ENCODE measurements at regions not wholly inside any gene's neighbourhood (a gene's known extent, or its start where the extent isn't known, plus 50 kb on each side); places are given as distances from the start of the nearest gene placed in this dataset.

DNA sequence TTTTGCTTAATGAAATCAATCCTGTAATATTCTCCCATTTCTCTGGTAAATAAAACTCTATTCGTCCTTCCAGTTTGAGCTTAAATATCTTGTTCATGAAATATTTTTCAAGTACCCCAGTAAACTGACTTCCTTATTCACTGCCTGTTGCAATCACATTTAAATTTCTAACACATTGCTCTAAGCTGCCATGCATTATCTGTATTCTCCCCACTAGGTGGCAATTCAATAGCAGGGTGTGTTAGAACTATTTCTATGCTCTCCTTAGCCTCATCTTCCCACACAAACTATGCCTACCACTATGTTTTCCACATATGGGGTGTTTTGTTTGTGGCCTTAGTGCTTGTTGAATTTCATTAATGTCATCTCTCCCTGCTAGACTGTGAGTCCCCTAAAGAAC, 377.1 kb upstream of the HS3ST1 start:
- Histone ChIP-seq H3K4me3 (no peak overlapping the region), H3K4me1 (no peaks in the 10 kb centered on the region), H3K36me3 (no peaks in the 10 kb centered on the region), H3K27ac (no peak overlapping the region), H3K9me3 (no peaks in the 10 kb centered on the region), H3K27me3 (no peaks in the 10 kb centered on the region)
- DNase-seq (ENCODE audit: low spot score in 2 of 2) = no peak
- TF ChIP-seq, protein P1, sequence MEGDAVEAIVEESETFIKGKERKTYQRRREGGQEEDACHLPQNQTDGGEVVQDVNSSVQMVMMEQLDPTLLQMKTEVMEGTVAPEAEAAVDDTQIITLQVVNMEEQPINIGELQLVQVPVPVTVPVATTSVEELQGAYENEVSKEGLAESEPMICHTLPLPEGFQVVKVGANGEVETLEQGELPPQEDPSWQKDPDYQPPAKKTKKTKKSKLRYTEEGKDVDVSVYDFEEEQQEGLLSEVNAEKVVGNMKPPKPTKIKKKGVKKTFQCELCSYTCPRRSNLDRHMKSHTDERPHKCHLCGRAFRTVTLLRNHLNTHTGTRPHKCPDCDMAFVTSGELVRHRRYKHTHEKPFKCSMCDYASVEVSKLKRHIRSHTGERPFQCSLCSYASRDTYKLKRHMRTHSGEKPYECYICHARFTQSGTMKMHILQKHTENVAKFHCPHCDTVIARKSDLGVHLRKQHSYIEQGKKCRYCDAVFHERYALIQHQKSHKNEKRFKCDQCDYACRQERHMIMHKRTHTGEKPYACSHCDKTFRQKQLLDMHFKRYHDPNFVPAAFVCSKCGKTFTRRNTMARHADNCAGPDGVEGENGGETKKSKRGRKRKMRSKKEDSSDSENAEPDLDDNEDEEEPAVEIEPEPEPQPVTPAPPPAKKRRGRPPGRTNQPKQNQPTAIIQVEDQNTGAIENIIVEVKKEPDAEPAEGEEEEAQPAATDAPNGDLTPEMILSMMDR (IDR thresholded peaks at IDR 0.05) = peak in 1 of 3 donors; percentile 31
- TF ChIP-seq POLR2A (IDR thresholded peaks at IDR 0.05) = no peak
- intact Hi-C loops (cut with DNase I; ENCODE audit: low total_unique reads) = no loop called here

DNA sequence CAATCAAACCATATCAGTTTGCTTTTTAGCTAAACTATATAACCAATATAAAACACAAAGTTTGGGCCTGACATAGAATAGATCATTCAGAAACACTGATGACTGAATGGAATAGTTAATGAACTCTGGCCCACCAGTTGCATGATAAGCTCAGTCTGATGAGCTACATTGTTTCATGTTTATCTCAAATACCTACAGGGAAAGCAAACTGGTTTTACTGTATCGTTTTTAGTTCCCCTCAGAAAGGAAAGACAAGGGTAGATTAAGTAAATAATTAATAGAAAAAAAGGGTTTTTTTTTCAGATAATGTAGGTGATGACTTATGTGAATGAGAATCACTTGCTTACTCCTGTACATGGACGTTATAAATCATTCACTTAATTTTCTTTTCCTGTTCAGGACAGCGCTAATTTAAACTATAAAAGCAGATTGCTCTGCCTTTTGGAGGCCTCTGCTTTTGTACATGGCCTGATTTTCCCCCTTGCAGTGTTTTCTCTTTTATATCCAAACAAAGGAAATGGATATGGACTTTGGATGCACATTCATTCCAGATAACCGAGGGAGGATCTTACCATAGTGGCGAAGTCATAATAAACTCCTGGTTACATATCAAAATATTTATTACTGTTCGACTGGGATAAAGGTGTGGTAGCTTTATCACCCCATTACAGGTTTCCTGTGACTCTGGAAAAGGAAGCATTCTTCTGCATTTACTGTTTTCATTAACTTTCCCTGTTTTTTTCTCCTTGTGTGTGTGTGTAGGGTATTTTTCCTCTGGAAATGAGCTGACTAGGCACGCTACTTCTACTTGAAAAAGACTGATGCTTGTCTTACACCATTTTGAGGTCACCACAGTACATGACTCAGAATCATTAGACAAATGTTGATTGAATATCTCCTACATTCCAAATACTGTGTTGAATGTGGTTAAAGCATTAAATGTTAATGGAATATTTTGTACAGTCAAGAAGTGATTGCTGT, 373.1 kb upstream of the HS3ST1 start:
- no peak overlapping the region for H3K27ac ChIP-seq

DNA sequence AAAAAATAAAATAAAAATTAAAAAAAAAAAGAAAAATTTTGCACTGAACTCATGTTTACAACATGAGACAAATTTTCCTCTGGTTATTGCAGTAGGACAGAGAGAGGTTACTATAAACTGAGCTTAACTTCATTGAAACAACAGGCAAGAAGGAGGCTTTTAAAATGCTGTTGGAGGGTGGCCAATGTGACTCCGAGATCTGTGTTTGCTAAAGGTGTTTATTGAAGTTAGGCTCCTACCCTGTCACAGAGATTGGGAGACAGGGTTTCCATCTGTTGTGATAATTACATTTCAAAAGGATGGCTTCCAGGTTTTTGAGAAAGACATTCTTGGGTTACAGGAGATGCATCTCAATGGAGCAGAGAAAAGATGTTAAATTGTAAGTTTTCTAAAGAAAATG, 370.5 kb upstream of the HS3ST1 start:
- Histone ChIP-seq H3K4me1 (no peaks in the 10 kb centered on the region), H3K27ac (no peak overlapping the region), H3K36me3 (no peaks in the 10 kb centered on the region), H3K9me3 (peaks cover 0 to 4% of the 10 kb centered on the region in 2 donors), H3K4me3 (no peak overlapping the region), H3K27me3 (no peaks in the 10 kb centered on the region)
- intact Hi-C loops (cut with DNase I; ENCODE audit: low total_unique reads) = no loop called here
- TF ChIP-seq, protein P1 (IDR thresholded peaks at IDR 0.05) = no peak
- TF ChIP-seq POLR2A (IDR thresholded peaks at IDR 0.05) (no peak), POLR2AphosphoS5 (IDR thresholded peaks at IDR 0.05) (no peak)
- no peak for DNase-seq (ENCODE audit: low spot score in 2 of 2)

More for the DNA sequence above, 373.1 kb upstream of the HS3ST1 start:
- H3K4me3 ChIP-seq = no peak overlapping the region
- no peaks in the 10 kb centered on the region for H3K36me3 ChIP-seq
- H3K4me1 ChIP-seq = no peaks in the 10 kb centered on the region
- H3K9me3 ChIP-seq = peaks cover 0 to 4% of the 10 kb centered on the region in 2 donors
- no peaks in the 10 kb centered on the region for H3K27me3 ChIP-seq
- intact Hi-C loops (cut with DNase I; ENCODE audit: low total_unique reads) = no loop called here
- no peak for DNase-seq (ENCODE audit: low spot score in 2 of 2)
- TF ChIP-seq POLR2A (IDR thresholded peaks at IDR 0.05) = no peak
- TF ChIP-seq POLR2AphosphoS5 (IDR thresholded peaks at IDR 0.05) = no peak
- TF ChIP-seq, protein P1 (IDR thresholded peaks at IDR 0.05) = no peak

DNA sequence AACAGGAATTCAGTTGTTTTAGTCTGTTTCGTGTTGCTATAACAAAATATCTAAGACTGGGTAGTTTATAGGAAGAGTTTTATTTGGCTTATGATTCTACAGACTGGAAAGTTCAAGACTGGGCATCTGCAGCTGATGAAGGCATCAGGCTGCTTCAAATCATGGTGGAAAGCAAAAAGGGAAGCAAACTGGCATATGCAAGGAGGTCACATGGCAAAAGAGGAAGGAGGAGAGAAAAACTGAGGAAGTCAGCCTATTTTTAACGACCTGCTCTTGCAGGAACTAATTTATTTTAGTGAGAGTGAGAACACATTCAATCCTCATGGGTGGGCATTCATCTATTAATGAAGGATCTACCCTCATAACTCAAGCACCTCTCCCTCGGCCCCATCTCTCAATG, 363.1 kb upstream of the HS3ST1 start:
- Histone ChIP-seq H3K36me3 (no peaks in the 10 kb centered on the region), H3K4me1 (no peaks in the 10 kb centered on the region), H3K4me3 (no peak overlapping the region), H3K27me3 (no peaks in the 10 kb centered on the region), H3K27ac (no peak overlapping the region), H3K9me3 (peaks cover 0 to under 1% of the 10 kb centered on the region in 2 donors)
- DNase-seq (ENCODE audit: low spot score in 2 of 2) = no peak
- TF ChIP-seq POLR2A (IDR thresholded peaks at IDR 0.05) (no peak), POLR2AphosphoS5 (IDR thresholded peaks at IDR 0.05) (no peak)
- TF ChIP-seq, protein P1 (IDR thresholded peaks at IDR 0.05) = no peak
- intact Hi-C loops (cut with DNase I; ENCODE audit: low total_unique reads) = no loop called here

DNA sequence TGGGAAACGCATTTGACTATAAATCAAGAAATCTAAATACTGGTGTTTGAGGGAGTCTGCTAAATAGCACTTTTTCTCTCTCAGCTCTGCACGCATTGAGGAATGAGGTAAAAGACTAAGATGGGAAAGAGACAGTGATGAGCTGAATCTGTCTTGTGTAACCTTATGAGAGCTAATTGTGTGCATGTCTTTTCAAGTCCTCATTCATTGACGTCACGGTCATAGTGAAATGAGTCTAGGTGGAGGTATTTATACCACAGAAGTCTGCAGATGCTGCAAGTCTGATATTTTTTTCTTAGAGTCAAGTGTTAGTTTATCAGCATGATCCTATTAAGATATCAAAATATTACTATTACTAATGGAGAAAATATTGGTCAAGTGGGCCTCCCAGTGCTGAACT, 361.5 kb upstream of the HS3ST1 start:
- TF ChIP-seq POLR2AphosphoS5 (IDR thresholded peaks at IDR 0.05) (no peak), POLR2A (IDR thresholded peaks at IDR 0.05) (no peak)
- intact Hi-C loops (cut with DNase I; ENCODE audit: low total_unique reads) = no loop called here
- H3K4me3 ChIP-seq = no peak overlapping the region
- H3K9me3 ChIP-seq = no peaks in the 10 kb centered on the region
- no peak for DNase-seq (ENCODE audit: low spot score in 2 of 2)
- H3K4me1 ChIP-seq = no peaks in the 10 kb centered on the region
- no peaks in the 10 kb centered on the region for H3K36me3 ChIP-seq
- no peak overlapping the region for H3K27ac ChIP-seq
- no peaks in the 10 kb centered on the region for H3K27me3 ChIP-seq
